ENCODE measurements at regions not wholly inside any gene's neighbourhood (a gene's known extent, or its start where the extent isn't known, plus 50 kb on each side); places are given as distances from the start of the nearest gene placed in this dataset.

DNA sequence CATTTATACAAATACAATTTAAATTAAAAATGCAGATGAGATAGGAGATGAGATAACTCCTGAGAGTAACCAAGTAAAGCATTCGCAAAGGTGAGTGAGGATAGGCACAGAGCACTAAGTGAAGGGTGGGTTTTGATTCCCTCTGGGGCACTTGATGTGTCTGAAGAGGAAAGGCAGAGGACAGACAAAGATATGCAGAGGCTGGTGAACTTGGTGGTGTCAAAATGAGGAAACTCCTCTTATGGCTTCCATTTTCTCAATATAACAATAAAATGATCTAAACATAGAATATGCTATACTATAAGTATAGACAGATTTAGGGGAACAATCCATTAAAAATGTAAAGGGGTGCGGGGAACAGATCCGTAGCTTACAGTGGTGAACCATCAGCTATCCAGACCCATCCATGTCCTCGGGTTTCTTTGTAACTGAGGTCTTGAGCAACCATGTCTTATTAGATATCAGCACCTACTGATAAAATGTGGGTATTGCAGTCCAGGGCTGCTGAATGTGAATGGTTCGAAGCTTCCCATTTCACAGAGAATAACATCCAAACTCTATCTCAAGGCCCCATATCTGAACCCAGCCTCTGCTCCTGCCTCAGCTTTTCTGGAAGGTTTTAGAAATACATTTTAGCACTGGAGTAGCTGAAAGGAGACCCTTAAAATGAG is 73.9 kb upstream of the SLC10A2 start:
- in situ Hi-C loops (cut with MboI; ENCODE audit: low sequenced_read_pairs), result no loop called here

DNA sequence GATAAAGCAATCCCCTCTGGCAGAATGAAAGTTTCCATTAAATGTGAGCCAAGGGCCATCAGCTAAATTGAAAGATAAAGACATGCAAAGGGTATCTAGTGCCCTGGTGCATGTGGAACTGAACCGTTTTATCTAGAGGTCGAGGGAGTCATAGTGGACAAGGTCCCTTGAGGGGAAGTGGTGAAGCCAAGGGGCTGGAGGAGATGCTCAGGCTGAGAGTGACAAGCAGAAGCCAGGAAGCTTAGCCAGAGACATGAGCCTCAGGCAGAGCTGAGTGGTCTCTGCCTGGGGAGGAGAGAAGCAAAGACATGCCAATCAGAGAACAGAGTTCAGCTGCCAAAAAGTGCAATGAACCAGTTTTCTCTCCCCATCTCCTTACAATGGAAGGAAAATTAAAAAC is 68.1 kb upstream of the SLC10A2 start:
- in situ Hi-C loops (cut with MboI; ENCODE audit: low sequenced_read_pairs), result no loop called here

DNA sequence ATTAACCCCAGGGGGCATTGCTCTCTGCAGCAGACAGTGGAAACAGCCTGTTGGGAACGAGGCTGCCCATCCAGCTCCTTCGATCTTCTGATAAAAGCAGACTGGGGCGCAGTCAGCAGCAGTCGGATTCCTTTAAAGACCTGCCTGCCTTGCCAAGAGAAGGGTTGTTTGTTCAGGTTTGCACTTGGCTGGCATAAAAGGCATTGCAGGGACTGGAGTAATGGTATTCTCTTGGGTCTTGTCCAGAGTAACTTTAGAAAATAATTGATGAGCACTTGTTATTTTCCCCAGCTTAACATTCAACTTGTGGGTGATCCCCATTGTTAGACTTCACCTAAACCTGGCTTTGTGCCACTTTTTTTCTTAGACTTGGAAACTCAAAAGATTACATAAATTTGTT is 67.3 kb upstream of the SLC10A2 start:
- in situ Hi-C loops (cut with MboI; ENCODE audit: low sequenced_read_pairs), result no loop called here

DNA sequence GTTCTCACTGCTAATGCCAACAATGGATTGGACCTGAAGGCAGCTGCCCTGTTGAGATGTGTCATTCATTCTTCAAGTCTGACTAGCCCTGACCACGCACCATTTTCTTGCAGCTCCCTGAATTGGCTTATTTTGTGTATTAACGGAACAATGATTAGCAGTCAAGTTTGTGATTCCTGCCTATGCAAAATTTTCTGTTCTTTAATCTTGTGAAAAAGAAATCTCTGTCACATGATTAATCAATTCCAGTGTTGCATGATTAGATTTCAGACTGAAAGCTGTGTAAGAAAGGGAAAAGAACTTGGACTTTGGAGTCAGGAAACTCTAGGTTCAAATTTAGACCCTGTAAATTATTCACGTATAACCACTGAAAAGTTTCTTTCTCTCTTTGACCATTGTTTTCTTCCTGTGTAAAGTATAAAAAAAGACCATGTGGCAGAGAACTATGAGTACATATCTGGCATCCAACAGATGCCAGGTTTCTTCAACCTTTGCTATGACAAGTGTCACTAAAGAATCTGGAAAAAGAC is 64.5 kb upstream of the SLC10A2 start:
- in situ Hi-C loops (cut with MboI; ENCODE audit: low sequenced_read_pairs), result no loop called here

DNA sequence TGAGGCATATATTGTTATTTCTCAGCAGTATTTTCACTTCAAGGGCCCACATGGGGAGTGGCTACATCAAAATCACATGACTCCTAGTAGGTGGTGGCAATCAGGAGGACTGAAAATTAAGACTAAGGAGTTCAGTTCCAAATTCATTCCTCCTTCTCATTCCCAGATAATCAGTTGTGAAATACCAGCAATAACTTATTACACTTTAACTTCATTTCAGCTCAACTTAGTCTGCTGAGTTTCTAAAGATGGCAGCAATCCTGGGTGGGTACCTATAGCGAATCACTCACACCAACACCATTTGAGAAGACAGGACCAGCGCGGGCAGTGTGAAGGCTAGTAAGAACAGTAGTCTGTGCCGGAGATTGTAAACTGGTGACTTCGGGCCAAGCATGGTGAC is 63.9 kb upstream of the SLC10A2 start:
- in situ Hi-C loops (cut with MboI; ENCODE audit: low sequenced_read_pairs), result no loop called here
